ENCODE measurements at regions not wholly inside any gene's neighbourhood (a gene's known extent, or its start where the extent isn't known, plus 50 kb on each side); places are given as distances from the start of the nearest gene placed in this dataset.
A peak's percentile ranks its signal among the peaks of the same experiment; 100 is the strongest.

- no peaks in the 10 kb centered on the region for H3K36me3 Mint-ChIP-seq (ENCODE audit: insufficient read depth)
- H3K27ac Mint-ChIP-seq (ENCODE audit: low read depth): no peak overlapping the region
- DNase-seq (ENCODE audit: low spot score in 2 of 2) (no peak), ATAC-seq (replicated peaks; ENCODE audit: extremely low read depth, poor library complexity, severe bottlenecking) (no peak)
- H3K4me1 Mint-ChIP-seq: no peaks in the 10 kb centered on the region
- no peak overlapping the region for H3K4me3 Mint-ChIP-seq
- H3K9me3 Mint-ChIP-seq: no peaks in the 10 kb centered on the region
- H3K27me3 Mint-ChIP-seq: peaks cover under 1% of the 10 kb centered on the region
Observed at GRCh38 chr2:120469426-120469825, 123.5 kb downstream of the INHBB start.

GRCh38 chr2:120470041-120470965 is 124.4 kb downstream of the INHBB start:
- no peak overlapping the region for H3K27ac Mint-ChIP-seq (ENCODE audit: low read depth)
- H3K4me1 Mint-ChIP-seq: no peaks in the 10 kb centered on the region
- peaks cover 2% of the 10 kb centered on the region for H3K27me3 Mint-ChIP-seq
- DNase-seq (ENCODE audit: low spot score in 2 of 2) (no peak), ATAC-seq (replicated peaks; ENCODE audit: extremely low read depth, poor library complexity, severe bottlenecking) (no peak)
- no peaks in the 10 kb centered on the region for H3K9me3 Mint-ChIP-seq
- H3K36me3 Mint-ChIP-seq (ENCODE audit: insufficient read depth): no peaks in the 10 kb centered on the region
- no peak overlapping the region for H3K4me3 Mint-ChIP-seq

GRCh38 chr2:120471166-120471565 is 125.2 kb downstream of the INHBB start:
- no peaks in the 10 kb centered on the region for H3K36me3 Mint-ChIP-seq (ENCODE audit: insufficient read depth)
- peaks cover 8% of the 10 kb centered on the region for H3K27me3 Mint-ChIP-seq
- no peak overlapping the region for H3K4me3 Mint-ChIP-seq
- ATAC-seq (replicated peaks; ENCODE audit: extremely low read depth, poor library complexity, severe bottlenecking) (no peak), DNase-seq (ENCODE audit: low spot score in 2 of 2) (no peak)
- H3K27ac Mint-ChIP-seq (ENCODE audit: low read depth): no peak overlapping the region
- no peaks in the 10 kb centered on the region for H3K4me1 Mint-ChIP-seq
- H3K9me3 Mint-ChIP-seq: no peaks in the 10 kb centered on the region

GRCh38 chr2:120472031-120472430 is 126.1 kb downstream of the INHBB start:
- H3K4me1 Mint-ChIP-seq: no peaks in the 10 kb centered on the region
- DNase-seq (ENCODE audit: low spot score in 2 of 2): no peak
- no peak overlapping the region for H3K4me3 Mint-ChIP-seq
- no peak overlapping the region for H3K27ac Mint-ChIP-seq (ENCODE audit: low read depth)
- H3K27me3 Mint-ChIP-seq: peaks cover 8% of the 10 kb centered on the region
- no peaks in the 10 kb centered on the region for H3K9me3 Mint-ChIP-seq
- no peaks in the 10 kb centered on the region for H3K36me3 Mint-ChIP-seq (ENCODE audit: insufficient read depth)
- no peak for ATAC-seq (replicated peaks; ENCODE audit: extremely low read depth, poor library complexity, severe bottlenecking)

GRCh38 chr2:120472891-120473309 is 127.0 kb downstream of the INHBB start:
- Mint-ChIP-seq H3K4me3 (no peak overlapping the region), H3K36me3 (ENCODE audit: insufficient read depth) (no peaks in the 10 kb centered on the region), H3K27ac (ENCODE audit: low read depth) (no peak overlapping the region), H3K4me1 (no peaks in the 10 kb centered on the region), H3K27me3 (peaks cover 12% of the 10 kb centered on the region), H3K9me3 (no peaks in the 10 kb centered on the region)
- ATAC-seq (replicated peaks; ENCODE audit: extremely low read depth, poor library complexity, severe bottlenecking) (no peak), DNase-seq (ENCODE audit: low spot score in 2 of 2) (no peak)

- no peaks in the 10 kb centered on the region for H3K4me1 Mint-ChIP-seq
- no peak overlapping the region for H3K27ac Mint-ChIP-seq (ENCODE audit: low read depth)
- H3K27me3 Mint-ChIP-seq: peaks cover 16% of the 10 kb centered on the region
- no peaks in the 10 kb centered on the region for H3K36me3 Mint-ChIP-seq (ENCODE audit: insufficient read depth)
- DNase-seq (ENCODE audit: low spot score in 2 of 2) (no peak), ATAC-seq (replicated peaks; ENCODE audit: extremely low read depth, poor library complexity, severe bottlenecking) (no peak)
- no peaks in the 10 kb centered on the region for H3K9me3 Mint-ChIP-seq
- H3K4me3 Mint-ChIP-seq: no peak overlapping the region
Observed at GRCh38 chr2:120473522-120474271, 127.8 kb downstream of the INHBB start.

GRCh38 chr2:120474486-120474885 is 128.6 kb downstream of the INHBB start:
- Mint-ChIP-seq H3K9me3 (no peaks in the 10 kb centered on the region), H3K36me3 (ENCODE audit: insufficient read depth) (no peaks in the 10 kb centered on the region), H3K27me3 (peaks cover 16% of the 10 kb centered on the region), H3K27ac (ENCODE audit: low read depth) (no peak overlapping the region), H3K4me3 (no peak overlapping the region), H3K4me1 (no peaks in the 10 kb centered on the region)
- ATAC-seq (replicated peaks; ENCODE audit: extremely low read depth, poor library complexity, severe bottlenecking) (no peak), DNase-seq (ENCODE audit: low spot score in 2 of 2) (no peak)

- no peaks in the 10 kb centered on the region for H3K9me3 Mint-ChIP-seq
- H3K27ac Mint-ChIP-seq (ENCODE audit: low read depth): no peak overlapping the region
- H3K4me1 Mint-ChIP-seq: no peaks in the 10 kb centered on the region
- DNase-seq (ENCODE audit: low spot score in 2 of 2): no peak
- peaks cover 16% of the 10 kb centered on the region for H3K27me3 Mint-ChIP-seq
- H3K4me3 Mint-ChIP-seq: no peak overlapping the region
- H3K36me3 Mint-ChIP-seq (ENCODE audit: insufficient read depth): no peaks in the 10 kb centered on the region
- no peak for ATAC-seq (replicated peaks; ENCODE audit: extremely low read depth, poor library complexity, severe bottlenecking)
Observed at GRCh38 chr2:120476141-120476540, 130.2 kb downstream of the INHBB start.

- Mint-ChIP-seq H3K36me3 (ENCODE audit: insufficient read depth) (no peaks in the 10 kb centered on the region), H3K4me3 (no peak overlapping the region), H3K9me3 (no peaks in the 10 kb centered on the region), H3K27me3 (peaks cover 16% of the 10 kb centered on the region), H3K4me1 (no peaks in the 10 kb centered on the region), H3K27ac (ENCODE audit: low read depth) (no peak overlapping the region)
- ATAC-seq (replicated peaks; ENCODE audit: extremely low read depth, poor library complexity, severe bottlenecking) (no peak), DNase-seq (ENCODE audit: low spot score in 2 of 2) (no peak)
Observed at GRCh38 chr2:120477198-120477597, 131.3 kb downstream of the INHBB start.

GRCh38 chr2:120477831-120478481 is 132.0 kb downstream of the INHBB start:
- H3K9me3 Mint-ChIP-seq: no peaks in the 10 kb centered on the region
- H3K27me3 Mint-ChIP-seq: peaks cover 16% of the 10 kb centered on the region
- no peaks in the 10 kb centered on the region for H3K4me1 Mint-ChIP-seq
- no peak overlapping the region for H3K4me3 Mint-ChIP-seq
- no peak for DNase-seq (ENCODE audit: low spot score in 2 of 2)
- H3K36me3 Mint-ChIP-seq (ENCODE audit: insufficient read depth): no peaks in the 10 kb centered on the region
- no peak for ATAC-seq (replicated peaks; ENCODE audit: extremely low read depth, poor library complexity, severe bottlenecking)
- no peak overlapping the region for H3K27ac Mint-ChIP-seq (ENCODE audit: low read depth)

- DNase-seq (ENCODE audit: low spot score in 2 of 2) (no peak), ATAC-seq (replicated peaks; ENCODE audit: extremely low read depth, poor library complexity, severe bottlenecking) (no peak)
- Mint-ChIP-seq H3K9me3 (no peaks in the 10 kb centered on the region), H3K4me3 (no peak overlapping the region), H3K27ac (ENCODE audit: low read depth) (peak overlapping the region; percentile 20), H3K27me3 (peaks cover 17% of the 10 kb centered on the region), H3K4me1 (no peaks in the 10 kb centered on the region), H3K36me3 (ENCODE audit: insufficient read depth) (no peaks in the 10 kb centered on the region)
Observed at GRCh38 chr2:120480346-120480902, 134.5 kb downstream of the INHBB start.

- Mint-ChIP-seq H3K4me1 (no peaks in the 10 kb centered on the region), H3K4me3 (no peak overlapping the region), H3K27me3 (peaks cover 17% of the 10 kb centered on the region), H3K27ac (ENCODE audit: low read depth) (no peak overlapping the region), H3K9me3 (no peaks in the 10 kb centered on the region), H3K36me3 (ENCODE audit: insufficient read depth) (no peaks in the 10 kb centered on the region)
- no peak for DNase-seq (ENCODE audit: low spot score in 2 of 2)
- no peak for ATAC-seq (replicated peaks; ENCODE audit: extremely low read depth, poor library complexity, severe bottlenecking)
Observed at GRCh38 chr2:120480903-120481445, 135.0 kb downstream of the INHBB start.
